Sigmoid colon (tissue), 4 donors: ENCODE measurements at regions not wholly inside any gene's neighbourhood (a gene's known extent, or its start where the extent isn't known, plus 50 kb on each side); places are given as distances from the start of the nearest gene placed in this dataset.

ENCODE experiments used
- CTCF ChIP-seq, 4 experiments: fragments of 450-650 bp in 3 of 4; fragments of 200-600 bp in 1 of 4; IDR thresholded peaks; one replicate each; pipeline ENCODE4 v1.5.1; 2016 to 2019; ENCODE audit warnings: antibody characterized with exemption in 4 of 4, mild to moderate bottlenecking in 3 of 4, moderate library complexity in 2 of 4
- EP300 ChIP-seq, 4 donors: sonication (generic); formaldehyde crosslinking; IDR thresholded peaks; one replicate each; pipeline ENCODE4 v1.6.1; 2017; ENCODE audit warnings: antibody characterized with exemption in 4 of 4

DNA sequence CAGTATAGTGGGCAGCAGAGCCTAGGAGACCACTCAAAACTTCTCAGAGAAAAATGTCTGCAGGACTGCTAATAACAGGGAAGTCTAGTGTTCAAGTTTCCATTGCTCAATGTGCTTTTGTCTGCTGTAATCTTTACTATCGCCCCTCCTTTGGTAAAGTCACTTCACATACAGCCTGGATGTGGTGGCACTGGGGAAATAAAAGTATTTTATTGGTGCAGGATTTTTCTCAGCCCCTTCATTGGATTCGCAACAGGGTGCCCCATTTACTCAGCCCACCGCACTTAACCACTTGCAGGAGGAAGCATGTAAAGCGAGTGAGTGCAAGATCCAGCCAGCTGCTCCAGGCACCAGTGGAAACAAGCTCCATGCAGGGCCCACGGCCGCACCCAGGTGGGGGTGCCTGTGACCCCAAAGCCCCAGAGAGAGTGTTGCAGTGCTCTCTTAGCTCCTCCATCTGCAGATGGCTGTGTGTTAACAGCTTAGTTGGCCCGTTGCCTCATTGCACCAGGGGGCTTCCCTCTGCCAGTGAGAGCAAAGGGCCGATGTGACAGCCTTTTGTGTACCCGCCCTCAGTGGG, 163.5 kb upstream of the TMEM72 start:
- TF ChIP-seq CTCF (IDR thresholded peaks at IDR 0.05) (no peak), EP300 (IDR thresholded peaks at IDR 0.05) (no peak)
